Smooth muscle cell (in vitro differentiated cells): ENCODE measurements at regions not wholly inside any gene's neighbourhood (a gene's known extent, or its start where the extent isn't known, plus 50 kb on each side); places are given as distances from the start of the nearest gene placed in this dataset.

Experiments
- DNase-seq: peaks from one replicate; lab custom pipeline; 2025; ENCODE audit not compliant: unreplicated experiment; lab: John Stamatoyannopoulos, UW
- H2AFZ ChIP-seq: fragments of 200-600 bp; sonication (generic); 2 replicates; pipeline ENCODE4 v1.6.0; 2016; ENCODE audit warnings: antibody characterized with exemption, low read depth, mild to moderate bottlenecking
- H3F3A ChIP-seq: fragments of 200-600 bp; sonication (generic); 2 replicates; pipeline ENCODE4 v1.6.0; 2017; ENCODE audit warnings: antibody characterized with exemption, low read depth
- H3K27ac ChIP-seq: fragments of 200-600 bp; sonication (generic); 2 replicates; pipeline ENCODE4 v1.5.1; 2016; ENCODE audit warnings: low read depth, mild to moderate bottlenecking
- H3K27me3 ChIP-seq: fragments of 200-600 bp; sonication (generic); 2 replicates; pipeline ENCODE4 v1.6.1; 2016; ENCODE audit warnings: low read depth, mild to moderate bottlenecking
- H3K36me3 ChIP-seq: fragments of 200-600 bp; sonication (generic); 2 replicates; pipeline ENCODE4 v1.5.1; 2016; ENCODE audit warnings: low read depth
- H3K4me1 ChIP-seq: fragments of 200-600 bp; sonication (generic); 2 replicates; pipeline ENCODE4 v1.5.1; 2016; ENCODE audit warnings: low read depth
- H3K4me2 ChIP-seq: fragments of 200-600 bp; sonication (generic); 2 replicates; pipeline ENCODE4 v1.6.0; 2016; ENCODE audit warnings: mild to moderate bottlenecking
- H3K4me3 ChIP-seq: fragments of 200-600 bp; sonication (generic); 2 replicates; pipeline ENCODE4 v1.5.1; 2016; ENCODE audit warnings: mild to moderate bottlenecking
- H3K79me2 ChIP-seq: fragments of 200-600 bp; sonication (generic); 2 replicates; pipeline ENCODE4 v1.6.0; 2016; ENCODE audit warnings: low read depth, mild to moderate bottlenecking
- H3K9ac ChIP-seq: fragments of 200-600 bp; sonication (generic); 2 replicates; pipeline ENCODE4 v1.6.0; 2016; ENCODE audit warnings: low read depth
- H3K9me3 ChIP-seq: fragments of 200-600 bp; sonication (generic); replicated peaks from 2 replicates; pipeline ENCODE4 v1.5.1; 2016; ENCODE audit warnings: low read depth
- H4K20me1 ChIP-seq: fragments of 200-600 bp; sonication (generic); 2 replicates; pipeline ENCODE4 v1.6.0; 2016; ENCODE audit warnings: low read depth
- CTCF ChIP-seq: fragments of 200-600 bp; sonication (generic); IDR thresholded peaks from 2 replicates; pipeline ENCODE4 v1.5.1; 2017; ENCODE audit warnings: borderline replicate concordance, mild to moderate bottlenecking, antibody characterized with exemption; ENCODE audit not compliant: insufficient read depth, poor library complexity, severe bottlenecking
- WGBS: methylation state at CpG from one replicate; pipeline ENCODE4 v1.1.7; 2016; ENCODE audit warnings: low lambda C conversion rate; 5-methylcytosine and 5-hydroxymethylcytosine counted together
- small RNA-seq: library from RNA; depleted of rRNA; stranded (forward); fragments of <200 nt; gene quantifications from one replicate; pipeline ENCODE3, GENCODE V24; 2014

- H2AFZ ChIP-seq, result no peak overlapping the region
- peak; percentile 30 for DNase-seq
- no peaks in the 10 kb centered on the region for H4K20me1 ChIP-seq
- no peaks in the 10 kb centered on the region for H3K79me2 ChIP-seq
- H3K9ac ChIP-seq, result peak overlapping the region; percentile 83
- H3K4me2 ChIP-seq, result peak overlapping the region; percentile 91
- TF ChIP-seq CTCF, result no peak
- H3F3A ChIP-seq, result peaks cover 4% of the 10 kb centered on the region
- peak overlapping the region; percentile 93 for H3K27ac ChIP-seq
- 5% methylated on average over 16 of the region's 31 CpGs for WGBS
- H3K36me3 ChIP-seq, result no peaks in the 10 kb centered on the region
- peak overlapping the region; percentile 60 for H3K4me3 ChIP-seq
- peaks cover 3% of the 10 kb centered on the region for H3K4me1 ChIP-seq
- H3K9me3 ChIP-seq, result no peaks in the 10 kb centered on the region
- H3K27me3 ChIP-seq, result no peaks in the 10 kb centered on the region
These were observed 55.2 kb upstream of the RREB1 start for GRCh38 chr6:7052443-7053011.

- H2AFZ ChIP-seq, result no peak overlapping the region
These were observed 54.5 kb upstream of the RREB1 start for GRCh38 chr6:7053125-7053774.

More at GRCh38 chr6:7053125-7053774, 54.5 kb upstream of the RREB1 start:
- Histone ChIP-seq H3K9ac (peak overlapping the region; percentile 40), H3F3A (peaks cover 4% of the 10 kb centered on the region), H3K27me3 (no peaks in the 10 kb centered on the region), H3K27ac (peak overlapping the region; percentile 93), H3K4me3 (peak overlapping the region; percentile 60), H3K79me2 (no peaks in the 10 kb centered on the region), H3K36me3 (no peaks in the 10 kb centered on the region), H4K20me1 (no peaks in the 10 kb centered on the region), H3K4me2 (peak overlapping the region; percentile 91), H3K4me1 (peaks cover 3% of the 10 kb centered on the region), H3K9me3 (no peaks in the 10 kb centered on the region)
- no peak for TF ChIP-seq CTCF
- no peak for DNase-seq
- WGBS, result 45% methylated on average over 5 of the region's 5 CpGs

Small RNA genes in the stretch of these regions (small RNA-seq; reads per million reads assigned to genes)
- gene RN7SL554P, result 0.11 reads per million
